RPMI7951 (cell line): ENCODE measurements at regions not wholly inside any gene's neighbourhood (a gene's known extent, or its start where the extent isn't known, plus 50 kb on each side); places are given as distances from the start of the nearest gene placed in this dataset.
A peak's percentile ranks its signal among the peaks of the same experiment; 100 is the strongest.

Experiments
- DNase-seq: peaks from one replicate; pipeline ENCODE4 v3.0.0-alpha.2; 2012; ENCODE audit warnings: low read depth

- DNase-seq = no peak
Measured at GRCh38 chr3:84066915-84067314, 891.9 kb upstream of the CADM2 start.

GRCh38 chr3:84073664-84074063, 885.1 kb upstream of the CADM2 start:
- DNase-seq = no peak

DNA sequence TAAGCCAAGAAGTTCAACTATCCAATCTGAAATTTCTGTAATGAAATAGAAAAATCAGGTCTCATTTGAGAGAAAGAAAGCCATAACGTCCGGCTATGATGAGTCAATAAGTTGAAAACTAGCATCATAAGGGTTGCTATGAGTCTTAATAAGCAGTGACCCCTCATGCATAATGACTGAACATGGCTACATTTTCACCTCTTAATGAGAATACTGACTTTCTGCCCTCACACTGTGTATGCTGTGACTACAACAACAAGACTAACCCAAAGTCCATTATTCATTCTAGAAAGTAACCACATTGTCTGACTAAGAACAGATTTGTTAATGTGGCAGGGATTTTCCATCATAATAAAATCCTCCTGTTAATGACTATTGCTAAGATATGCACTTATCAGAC, 884.0 kb upstream of the CADM2 start:
- no peak for DNase-seq

GRCh38 chr3:84077479-84077878, 881.3 kb upstream of the CADM2 start:
- DNase-seq = no peak

DNA sequence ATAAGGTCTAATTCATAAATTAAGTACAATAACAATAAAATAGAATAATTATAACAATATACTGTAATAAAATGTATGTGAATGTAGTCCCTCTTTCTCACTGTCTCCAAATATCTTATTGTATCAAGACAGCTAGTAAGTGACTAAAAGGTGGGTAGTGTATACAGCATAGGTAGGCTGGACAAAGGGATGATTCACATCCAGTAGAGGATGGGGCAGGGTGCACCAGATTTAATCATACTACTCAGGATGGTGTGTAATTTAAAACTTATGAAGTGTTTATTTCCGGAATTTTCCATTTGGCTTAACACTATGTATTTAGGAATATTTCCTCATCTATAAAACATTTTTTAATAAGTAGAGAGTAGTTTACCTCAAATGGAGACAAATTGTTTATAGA, 876.1 kb upstream of the CADM2 start:
- no peak for DNase-seq

GRCh38 chr3:84092907-84093306, 865.9 kb upstream of the CADM2 start:
- DNase-seq = no peak

- DNase-seq = no peak
Measured at GRCh38 chr3:84096188-84096587, 862.6 kb upstream of the CADM2 start.

- no peak for DNase-seq
Measured at GRCh38 chr3:84100861-84101260, 857.9 kb upstream of the CADM2 start.

- DNase-seq = peak; percentile 68
Measured at GRCh38 chr3:84108442-84108971, 850.3 kb upstream of the CADM2 start.

GRCh38 chr3:84109911-84110310, 848.9 kb upstream of the CADM2 start:
- no peak for DNase-seq

GRCh38 chr3:84110787-84111186, 848.0 kb upstream of the CADM2 start:
- no peak for DNase-seq

DNA sequence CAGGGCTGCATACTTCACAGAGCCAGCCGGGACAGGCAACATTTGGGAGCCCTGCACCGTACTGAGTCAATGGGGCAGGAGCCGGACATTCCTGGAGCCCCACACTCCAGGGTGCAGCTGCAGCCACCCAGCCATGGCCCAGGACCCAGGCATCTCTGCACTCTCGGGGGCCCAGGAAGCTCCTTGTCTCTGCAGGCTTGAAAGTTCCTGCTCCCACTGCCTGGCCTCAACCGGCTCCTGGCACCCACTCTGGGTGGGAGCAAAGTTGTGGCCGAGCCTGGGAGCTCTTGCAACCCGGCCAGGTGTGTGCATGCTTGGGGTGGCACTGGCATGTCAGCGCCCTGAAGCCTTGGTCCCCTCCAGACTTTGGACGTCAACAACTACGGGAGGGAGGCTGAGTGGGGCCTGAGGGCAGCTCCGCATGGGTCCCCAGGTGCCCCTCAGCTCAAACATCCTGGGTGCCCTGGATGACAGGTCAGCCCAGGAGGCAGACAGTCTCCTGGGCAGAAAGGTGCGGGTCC, 833.5 kb upstream of the CADM2 start:
- no peak for DNase-seq

DNA sequence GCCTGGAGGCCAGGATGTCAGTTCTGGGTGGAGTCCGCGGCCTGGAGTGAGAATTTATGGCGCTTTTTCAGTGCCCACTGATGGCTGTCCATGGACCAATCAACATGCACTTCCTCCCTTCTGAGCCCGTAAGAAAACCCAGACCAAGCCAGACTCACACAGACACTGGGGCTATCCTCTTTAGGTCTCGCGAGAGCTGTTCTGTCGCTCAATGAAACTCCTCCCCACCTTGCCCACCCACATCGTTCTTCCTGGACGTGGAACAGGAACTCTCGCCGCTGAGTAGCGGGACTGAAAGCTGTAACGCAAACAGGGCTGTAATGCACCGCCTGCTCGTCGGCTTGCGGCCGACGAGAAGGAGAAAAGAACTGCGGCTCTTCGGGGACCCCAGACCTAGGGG, 833.0 kb upstream of the CADM2 start:
- DNase-seq = no peak

DNA sequence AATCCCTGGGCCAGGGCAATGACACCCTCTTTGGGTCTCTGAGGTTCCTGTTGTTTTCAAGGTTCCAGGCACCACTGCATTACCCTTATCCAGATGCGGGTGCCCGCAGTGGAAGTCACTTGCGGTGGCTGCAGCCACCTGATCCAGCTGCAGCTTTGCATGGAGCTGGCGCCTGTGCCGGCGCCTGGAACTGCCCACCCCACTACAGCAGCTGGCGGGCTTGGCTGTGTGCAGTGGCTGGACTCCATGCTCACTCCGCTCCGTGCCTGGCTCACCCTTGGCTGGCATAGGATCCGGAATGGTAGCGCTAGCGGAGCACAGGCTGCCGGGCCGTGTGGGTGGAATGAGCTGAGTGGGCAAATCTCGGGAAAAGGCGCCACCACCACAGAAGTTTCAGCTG, 832.6 kb upstream of the CADM2 start:
- DNase-seq = no peak

DNA sequence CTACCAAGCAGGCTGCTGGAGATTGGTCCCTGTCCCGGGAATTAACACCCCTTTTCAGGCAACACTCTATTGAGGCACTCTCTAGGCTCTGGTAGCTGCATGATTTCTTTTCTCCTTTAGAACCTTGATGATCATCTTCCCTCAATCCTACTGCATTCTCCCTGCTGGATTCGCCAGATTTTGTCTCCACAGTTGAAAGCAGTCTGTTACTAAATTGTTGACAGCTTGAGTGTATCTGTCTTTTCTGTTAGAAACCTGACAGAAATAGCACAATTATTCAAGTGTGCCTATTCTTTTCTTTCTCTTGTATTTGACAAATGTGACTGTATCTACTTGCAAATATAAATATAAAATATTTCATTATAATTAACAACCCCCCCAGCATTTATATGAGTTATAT, 830.8 kb upstream of the CADM2 start:
- no peak for DNase-seq

GRCh38 chr3:84136425-84136824, 822.4 kb upstream of the CADM2 start:
- no peak for DNase-seq

DNA sequence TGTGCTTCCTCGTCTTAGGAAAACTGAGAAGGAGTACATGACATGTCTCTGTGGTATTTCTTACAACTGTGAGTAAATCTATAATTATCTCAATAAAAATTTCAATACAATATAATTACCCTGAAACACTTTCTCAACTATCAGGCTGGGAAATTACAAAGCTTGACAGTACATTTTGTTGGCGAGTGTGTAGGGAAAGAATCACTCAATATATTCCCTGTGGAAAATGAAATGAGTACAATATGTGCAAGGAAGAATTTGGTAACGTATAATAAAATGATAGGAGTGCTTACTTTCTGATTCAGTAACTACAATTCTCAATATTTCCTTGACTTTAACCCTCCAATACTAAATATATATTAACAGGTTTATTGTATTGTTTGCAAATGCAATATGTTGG, 818.2 kb upstream of the CADM2 start:
- no peak for DNase-seq

- DNase-seq = no peak
Measured at GRCh38 chr3:84141571-84141970, 817.2 kb upstream of the CADM2 start.

DNA sequence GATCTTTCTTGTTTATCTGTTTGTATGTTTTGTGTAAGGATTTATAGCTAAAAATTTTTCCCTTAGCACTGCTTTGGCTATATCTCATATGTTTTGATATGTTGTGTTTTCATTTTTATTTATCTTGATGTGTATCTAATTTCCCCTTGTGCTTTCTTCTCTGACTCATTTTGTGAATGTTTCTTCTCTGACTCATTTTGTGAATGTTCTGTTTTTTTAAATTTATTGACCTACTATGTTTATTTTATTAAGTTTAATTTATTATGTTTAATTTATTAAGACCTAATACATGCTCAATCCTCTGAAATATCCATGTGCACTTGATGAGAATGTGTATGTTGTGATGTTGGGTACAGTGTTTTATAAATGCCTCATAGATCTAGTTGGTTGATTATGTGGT, 793.5 kb upstream of the CADM2 start:
- DNase-seq = no peak

- no peak for DNase-seq
Measured at GRCh38 chr3:84175449-84175848, 783.3 kb upstream of the CADM2 start.

DNA sequence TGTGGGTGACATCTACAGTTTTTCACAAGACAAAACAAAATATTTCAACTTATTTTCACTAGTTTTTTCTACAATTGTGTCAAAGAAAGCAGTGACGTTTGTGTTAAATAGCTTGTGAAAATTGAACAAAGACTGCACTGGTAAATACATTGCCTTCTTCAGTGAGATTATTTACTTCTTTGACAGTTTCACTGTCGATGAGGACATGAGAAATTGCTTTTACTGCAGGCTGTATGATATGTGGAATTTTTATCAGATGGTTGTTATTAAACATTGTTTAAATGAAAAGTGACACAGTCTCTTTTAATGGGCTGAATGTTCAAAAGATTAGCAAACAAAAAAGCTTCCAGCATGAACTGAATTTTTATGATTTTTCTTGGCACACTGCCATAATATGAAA, 773.9 kb upstream of the CADM2 start:
- DNase-seq = no peak

DNA sequence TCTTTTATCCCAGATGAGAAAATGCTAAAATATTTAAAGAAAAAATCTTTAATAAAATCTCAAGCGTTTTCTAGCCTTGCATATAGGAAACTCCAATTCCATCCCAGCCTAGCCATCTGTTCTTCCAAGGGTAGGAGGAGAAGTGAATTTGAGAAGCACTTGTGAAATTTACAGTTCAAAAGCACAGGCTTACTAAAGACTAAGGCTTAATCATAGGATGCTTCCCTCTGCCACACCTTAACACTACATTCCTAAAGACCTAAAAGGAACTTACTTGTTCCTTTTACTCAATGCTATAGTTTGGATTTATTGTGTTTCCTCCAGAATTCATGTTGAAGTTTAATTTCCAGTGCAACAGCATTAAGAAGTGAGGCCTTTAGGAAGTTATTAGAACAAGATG, 764.8 kb upstream of the CADM2 start:
- DNase-seq = no peak

DNA sequence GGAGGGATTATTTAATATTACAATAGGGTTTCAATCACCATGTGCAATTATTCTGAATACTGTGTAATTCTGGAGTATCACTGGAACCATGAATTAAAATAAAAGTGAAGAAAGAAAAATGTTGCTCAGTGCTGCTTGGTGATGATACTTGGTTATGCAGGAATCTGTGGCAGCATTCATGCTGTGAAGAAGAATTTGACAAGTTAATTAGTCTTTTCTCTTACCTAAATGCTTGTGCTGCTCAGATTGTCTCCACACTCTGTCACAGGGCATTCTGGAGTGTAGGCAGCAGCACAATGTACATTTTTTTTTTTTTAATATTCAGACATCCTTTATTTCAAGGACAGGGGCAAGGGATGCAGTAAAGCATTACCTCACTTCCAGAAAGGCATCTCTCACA, 749.3 kb upstream of the CADM2 start:
- no peak for DNase-seq

GRCh38 chr3:84223512-84223911, 735.3 kb upstream of the CADM2 start:
- DNase-seq = no peak

DNA sequence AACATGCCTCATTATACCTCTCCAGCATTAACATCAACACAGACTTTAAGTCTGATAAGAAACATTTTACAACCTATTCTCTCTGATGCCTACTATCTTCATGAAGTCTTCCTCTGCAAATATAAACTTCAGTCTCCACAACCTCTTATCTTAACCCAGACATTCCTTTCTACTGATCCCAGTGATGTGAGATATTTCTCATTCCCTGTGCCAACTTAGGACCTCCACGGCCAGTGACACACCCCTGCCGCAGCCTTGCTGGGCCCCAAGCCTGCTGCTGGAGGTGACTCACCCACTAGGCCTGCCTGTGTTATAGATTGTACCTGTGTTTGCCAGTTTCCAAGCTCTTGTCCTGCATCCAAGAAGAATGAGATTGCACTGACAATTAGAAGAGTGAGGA, 734.5 kb upstream of the CADM2 start:
- no peak for DNase-seq
